Peyer's patch (tissue), 4 donors: ENCODE measurements at regions not wholly inside any gene's neighbourhood (a gene's known extent, or its start where the extent isn't known, plus 50 kb on each side); places are given as distances from the start of the nearest gene placed in this dataset.

Source experiments
- CTCF ChIP-seq, 6 experiments: fragments of 450-650 bp in 4 of 6; fragments of 200-600 bp in 2 of 6; sonication (generic) in 1 of 6; IDR thresholded peaks; one replicate each; pipeline ENCODE4 v1.5.1; 2017 to 2019; ENCODE audit warnings: antibody characterized with exemption in 6 of 6, mild to moderate bottlenecking in 3 of 6, moderate library complexity in 1 of 6
- POLR2A ChIP-seq, 2 donors: fragments of 450-650 bp; IDR thresholded peaks; one replicate each; pipeline ENCODE4 v1.5.1; 2017; ENCODE audit warnings: antibody characterized with exemption in 2 of 2, mild to moderate bottlenecking in 2 of 2, moderate library complexity in 2 of 2

- TF ChIP-seq CTCF (IDR thresholded peaks at IDR 0.05) (no peak), POLR2A (IDR thresholded peaks at IDR 0.05) (no peak)
Observed at GRCh38 chr1:60914982-60915381, 167.4 kb upstream of the NFIA start.
